HG02852 (cell line): ENCODE measurements at regions not wholly inside any gene's neighbourhood (a gene's known extent, or its start where the extent isn't known, plus 50 kb on each side); places are given as distances from the start of the nearest gene placed in this dataset.
"Not testable (repeated sequence)": the region's sequence is repeated elsewhere in the genome, so short reads cannot be mapped to it uniquely, and the experiment has no call there.

Source experiments
- ATAC-seq: cut with Tn5 transposase; IDR thresholded peaks from one replicate; pipeline ENCODE4 v1.9.1; 2021; ENCODE audit warnings: mild to moderate bottlenecking, moderate library complexity; ENCODE audit not compliant: unreplicated experiment

DNA sequence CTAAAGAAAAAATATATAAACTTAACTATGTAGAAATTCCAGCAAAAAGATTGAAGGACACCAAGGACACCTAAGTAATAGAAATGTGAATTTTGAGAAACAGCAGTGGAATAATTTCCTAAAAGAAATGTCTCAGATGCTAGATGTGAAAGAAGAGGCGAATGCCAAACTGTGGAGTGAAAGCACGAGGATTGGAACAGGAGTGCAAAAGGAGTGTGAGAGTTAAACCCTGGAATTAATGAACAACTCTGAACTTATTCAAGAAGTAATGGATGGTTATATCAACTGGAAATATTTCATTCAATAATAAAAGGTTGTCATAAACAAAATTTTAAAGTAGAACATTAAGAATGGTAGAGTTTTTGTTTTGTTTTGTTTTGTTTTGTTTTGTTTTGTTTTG is 78.5 kb upstream of the SGIP1 start:
- ATAC-seq, result no peak

GRCh38 chr1:66460776-66461175 is 73.2 kb upstream of the SGIP1 start:
- no peak for ATAC-seq

DNA sequence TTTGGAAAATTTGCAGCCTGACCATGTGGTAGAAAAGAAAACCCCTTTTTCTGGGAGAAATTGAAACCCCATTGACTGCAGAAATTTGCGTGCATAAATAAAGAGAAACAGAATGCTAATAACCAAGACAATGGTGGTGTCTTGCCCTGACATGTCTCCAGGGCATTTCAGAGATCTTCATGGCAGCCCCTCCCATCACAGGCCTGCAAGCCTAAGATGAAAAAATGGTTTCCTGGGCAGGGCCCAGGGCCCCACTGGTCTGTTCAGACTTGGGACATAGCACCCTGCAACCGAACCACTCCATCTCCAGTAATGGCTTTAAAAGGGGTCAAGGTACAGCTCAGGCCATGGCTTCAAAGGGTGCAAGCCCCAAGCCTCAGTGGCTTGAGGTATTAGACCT is 71.6 kb upstream of the SGIP1 start:
- no peak for ATAC-seq

- no peak for ATAC-seq
Measured at GRCh38 chr1:66464351-66464750, 69.6 kb upstream of the SGIP1 start.

GRCh38 chr1:66464802-66465201 is 69.2 kb upstream of the SGIP1 start:
- no peak for ATAC-seq

DNA sequence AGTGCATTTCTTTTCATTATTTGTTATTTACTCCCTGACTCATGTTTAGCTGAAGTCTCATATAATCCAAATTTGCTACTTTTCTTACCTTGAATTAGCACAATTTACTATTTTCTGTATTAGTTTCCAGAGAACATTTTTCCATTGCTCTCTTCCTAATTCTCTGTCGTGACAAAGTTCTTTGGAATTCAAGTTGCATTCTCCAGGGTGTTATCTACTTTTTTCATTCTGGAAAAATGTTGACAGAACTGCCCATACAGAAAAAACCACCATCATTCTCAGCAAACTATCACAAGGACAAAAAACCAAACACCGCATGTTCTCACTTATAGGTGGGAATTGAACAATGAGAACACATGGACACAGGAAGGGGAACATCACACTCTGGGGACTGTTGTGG is 67.3 kb upstream of the SGIP1 start:
- not testable (repeated sequence) for ATAC-seq

DNA sequence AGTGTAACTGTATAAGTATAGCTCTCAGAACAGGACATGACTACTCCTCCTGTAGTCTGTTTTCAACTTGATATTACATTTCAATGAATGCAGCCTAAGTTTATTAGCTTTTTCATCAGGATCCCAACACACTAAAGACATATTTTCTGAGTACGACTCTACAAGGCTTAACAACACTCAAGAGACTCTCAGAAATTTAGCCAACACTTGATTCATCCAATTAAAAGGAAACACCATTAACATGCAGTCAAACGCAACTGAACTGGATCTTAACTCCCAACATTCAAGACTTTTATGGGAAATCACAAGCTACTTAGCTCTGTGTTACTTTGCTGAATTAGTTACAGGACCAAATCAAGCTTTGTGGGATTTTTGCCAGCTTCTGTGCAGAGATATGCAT is 65.2 kb upstream of the SGIP1 start:
- ATAC-seq, result no peak

- ATAC-seq, result no peak
Measured at GRCh38 chr1:66475940-66476339, 58.0 kb upstream of the SGIP1 start.

DNA sequence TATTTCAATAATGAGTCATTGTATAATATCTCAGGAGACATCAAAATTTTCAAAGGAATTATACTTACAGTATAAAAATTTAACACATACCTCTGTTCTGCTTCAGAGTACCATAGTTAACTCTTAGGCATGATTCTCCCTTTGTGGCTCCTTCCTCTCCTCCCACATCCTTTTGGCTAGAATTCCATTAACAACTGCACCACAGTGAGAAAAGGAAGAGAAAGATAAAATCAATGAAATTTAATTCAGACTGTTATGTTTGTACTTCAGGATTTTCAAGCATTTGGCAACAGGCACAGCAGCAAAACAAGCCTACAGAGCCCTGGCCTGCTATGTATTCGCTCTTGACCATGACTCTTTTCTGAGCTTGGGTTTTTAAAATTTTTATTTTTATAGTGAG is 57.2 kb upstream of the SGIP1 start:
- no peak for ATAC-seq

- ATAC-seq, result no peak
Measured at GRCh38 chr1:66478116-66478515, 55.8 kb upstream of the SGIP1 start.

DNA sequence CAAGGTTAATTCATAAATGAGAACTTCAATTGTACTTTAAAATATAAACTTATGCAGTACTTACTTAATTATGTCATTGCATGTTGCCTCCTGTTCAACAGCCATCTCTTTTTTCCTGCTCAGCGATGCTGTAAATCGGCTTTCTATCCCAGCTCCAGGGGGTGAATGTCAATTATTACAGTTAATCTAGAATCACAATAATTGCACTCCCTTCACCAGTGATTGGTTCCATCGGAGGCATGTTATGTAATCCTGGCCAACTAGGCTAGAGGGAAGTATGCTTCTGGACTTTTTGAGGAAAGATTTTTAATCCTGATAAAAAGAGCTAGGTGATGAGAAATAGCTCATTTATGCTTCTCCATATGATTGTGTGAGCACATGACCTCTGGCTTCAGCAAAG is 53.8 kb upstream of the SGIP1 start:
- ATAC-seq, result no peak

- not testable (repeated sequence) for ATAC-seq
Measured at GRCh38 chr1:66481215-66481614, 52.7 kb upstream of the SGIP1 start.
